ENCODE measurements at regions not wholly inside any gene's neighbourhood (a gene's known extent, or its start where the extent isn't known, plus 50 kb on each side); places are given as distances from the start of the nearest gene placed in this dataset.

DNA sequence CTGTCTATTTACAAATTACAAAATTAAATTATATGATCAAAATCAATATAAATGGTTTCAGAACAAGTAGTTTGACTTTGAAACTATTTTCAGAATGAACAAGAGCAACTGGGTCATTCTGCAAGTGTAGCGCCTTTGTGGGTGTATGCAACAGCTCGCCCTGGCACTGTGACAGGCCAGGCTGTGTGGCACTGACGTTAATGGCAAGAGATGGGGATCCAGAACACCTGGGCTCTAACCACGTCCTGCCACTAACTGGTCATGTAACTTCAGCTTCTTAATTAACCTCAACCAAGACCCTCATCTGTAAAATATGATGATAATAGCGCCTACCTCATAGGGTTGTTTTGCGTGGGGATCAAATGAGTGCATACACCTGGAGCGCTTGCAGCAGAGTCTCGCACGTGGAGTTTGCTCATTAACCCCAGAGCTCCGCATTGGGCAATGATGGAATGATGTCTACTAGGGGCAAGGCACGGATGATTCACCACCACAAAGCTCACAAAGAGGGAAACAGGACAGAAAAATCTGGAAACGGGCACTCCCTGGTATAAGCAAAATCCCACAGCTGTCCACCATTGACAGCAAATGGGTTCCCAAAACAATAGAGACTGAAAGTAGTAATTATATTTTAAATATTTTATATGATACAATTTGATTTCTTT is 639.4 kb downstream of the SEMA5A start:
- TF ChIP-seq, protein P1, sequence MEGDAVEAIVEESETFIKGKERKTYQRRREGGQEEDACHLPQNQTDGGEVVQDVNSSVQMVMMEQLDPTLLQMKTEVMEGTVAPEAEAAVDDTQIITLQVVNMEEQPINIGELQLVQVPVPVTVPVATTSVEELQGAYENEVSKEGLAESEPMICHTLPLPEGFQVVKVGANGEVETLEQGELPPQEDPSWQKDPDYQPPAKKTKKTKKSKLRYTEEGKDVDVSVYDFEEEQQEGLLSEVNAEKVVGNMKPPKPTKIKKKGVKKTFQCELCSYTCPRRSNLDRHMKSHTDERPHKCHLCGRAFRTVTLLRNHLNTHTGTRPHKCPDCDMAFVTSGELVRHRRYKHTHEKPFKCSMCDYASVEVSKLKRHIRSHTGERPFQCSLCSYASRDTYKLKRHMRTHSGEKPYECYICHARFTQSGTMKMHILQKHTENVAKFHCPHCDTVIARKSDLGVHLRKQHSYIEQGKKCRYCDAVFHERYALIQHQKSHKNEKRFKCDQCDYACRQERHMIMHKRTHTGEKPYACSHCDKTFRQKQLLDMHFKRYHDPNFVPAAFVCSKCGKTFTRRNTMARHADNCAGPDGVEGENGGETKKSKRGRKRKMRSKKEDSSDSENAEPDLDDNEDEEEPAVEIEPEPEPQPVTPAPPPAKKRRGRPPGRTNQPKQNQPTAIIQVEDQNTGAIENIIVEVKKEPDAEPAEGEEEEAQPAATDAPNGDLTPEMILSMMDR (IDR thresholded peaks at IDR 0.05; ENCODE audit: low read depth, low read length) = no peak
- TF ChIP-seq, protein P2, sequence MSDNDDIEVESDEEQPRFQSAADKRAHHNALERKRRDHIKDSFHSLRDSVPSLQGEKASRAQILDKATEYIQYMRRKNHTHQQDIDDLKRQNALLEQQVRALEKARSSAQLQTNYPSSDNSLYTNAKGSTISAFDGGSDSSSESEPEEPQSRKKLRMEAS (IDR thresholded peaks at IDR 0.05; ENCODE audit: low read depth, low read length) = no peak
- TF ChIP-seq POLR2A (IDR thresholded peaks at IDR 0.05; ENCODE audit: extremely low read depth, insufficient read length) (no peak), MYC (IDR thresholded peaks at IDR 0.05; ENCODE audit: low read depth, low read length) (no peak)
